GM18507 (cell line): ENCODE measurements at regions not wholly inside any gene's neighbourhood (a gene's known extent, or its start where the extent isn't known, plus 50 kb on each side); places are given as distances from the start of the nearest gene placed in this dataset.

Experiments used
- DNase-seq: peaks from one replicate; pipeline ENCODE4 v3.0.0; 2011; ENCODE audit warnings: low read depth; ENCODE audit not compliant: insufficient read length; ENCODE audit errors: extremely low spot score
- FAIRE-seq: peaks from 2 replicates; lab custom pipeline; 2011; peaks lifted over from hg19 to GRCh38; lab: Jason Lieb, UNC

- DNase-seq: no peak
- no peak for FAIRE-seq
These were observed 436.0 kb upstream of the INTU start for GRCh38 chr4:127196655-127197352.

GRCh38 chr4:127203562-127204200 lies 429.1 kb upstream of the INTU start:
- DNase-seq: no peak
- no peak for FAIRE-seq

- FAIRE-seq: no peak
- DNase-seq: no peak
These were observed 428.4 kb upstream of the INTU start for GRCh38 chr4:127204322-127204721.

GRCh38 chr4:127209580-127210095 lies 423.1 kb upstream of the INTU start:
- DNase-seq (no peak), FAIRE-seq (no peak)

- DNase-seq (no peak), FAIRE-seq (no peak)
These were observed 421.7 kb upstream of the INTU start for GRCh38 chr4:127210893-127211649.

- DNase-seq (no peak), FAIRE-seq (no peak)
These were observed 420.9 kb upstream of the INTU start for GRCh38 chr4:127211650-127212560.

GRCh38 chr4:127212701-127213100 lies 420.1 kb upstream of the INTU start:
- no peak for DNase-seq
- FAIRE-seq: no peak

GRCh38 chr4:127214016-127214415 lies 418.7 kb upstream of the INTU start:
- FAIRE-seq (no peak), DNase-seq (no peak)

GRCh38 chr4:127214931-127215330 lies 417.8 kb upstream of the INTU start:
- no peak for FAIRE-seq
- DNase-seq: no peak

GRCh38 chr4:127217586-127218229 lies 415.0 kb upstream of the INTU start:
- DNase-seq: no peak
- no peak for FAIRE-seq

GRCh38 chr4:127219232-127219631 lies 413.5 kb upstream of the INTU start:
- no peak for FAIRE-seq
- no peak for DNase-seq

- FAIRE-seq (no peak), DNase-seq (no peak)
These were observed 408.2 kb upstream of the INTU start for GRCh38 chr4:127224556-127224955.

GRCh38 chr4:127229855-127230608 lies 402.7 kb upstream of the INTU start:
- FAIRE-seq (no peak), DNase-seq (no peak)

GRCh38 chr4:127236889-127237288 lies 395.9 kb upstream of the INTU start:
- FAIRE-seq (no peak), DNase-seq (no peak)

- FAIRE-seq: no peak
- DNase-seq: no peak
These were observed 395.2 kb upstream of the INTU start for GRCh38 chr4:127237581-127237980.

- FAIRE-seq (no peak), DNase-seq (no peak)
These were observed 393.7 kb upstream of the INTU start for GRCh38 chr4:127238956-127239475.

- no peak for DNase-seq
- no peak for FAIRE-seq
These were observed 392.6 kb upstream of the INTU start for GRCh38 chr4:127239902-127240763.
